K562 (cell line): ENCODE measurements at regions not wholly inside any gene's neighbourhood (a gene's known extent, or its start where the extent isn't known, plus 50 kb on each side); places are given as distances from the start of the nearest gene placed in this dataset.

Source experiments
- ATAC-seq: fragments of 200-7000 bp; cut with Tn5 transposase; 3 replicates; pipeline ENCODE4 v1.9.1; 2020; ENCODE audit warnings: moderate library complexity
- BruUV-seq: library from RNA; stranded (reverse); fragments of 400-500 nt; replicated peaks from 2 replicates; lab custom pipeline; 2021; lab: Mats Ljungman, UMichigan
- CTCF ChIA-PET: fragments of 300-600 bp; formaldehyde crosslinking; extraction: SDS; loops from one replicate; lab custom pipeline; 2021; ENCODE audit warnings: low intra/inter-chr PET ratio; lab: Yijun Ruan, JAX
- POLR2A ChIA-PET: fragments of 300-600, 350-650 bp; sonication (Branson Sonifier 250); formaldehyde crosslinking; extraction: SDS; loops from one replicate; lab custom pipeline; 2021; ENCODE audit warnings: antibody characterized with exemption, inconsistent platforms; lab: Yijun Ruan, JAX
- DNase-seq, 4 experiments: peaks; one replicate each; pipeline versions ENCODE4 v3.0.0 to v3.0.0-alpha.2; 2011 to 2018; ENCODE audit warnings: low spot score in 3 of 4, mixed read lengths in 3 of 4; ENCODE audit errors: extremely low read depth in 1 of 4
- FAIRE-seq: peaks from 2 replicates; lab custom pipeline; 2011; peaks lifted over from hg19 to GRCh38; lab: Jason Lieb, UNC
- H2AFZ ChIP-seq: 2 replicates; pipeline ENCODE4 v1.6.0; 2011; ENCODE audit warnings: low read depth, low read length, control low read depth, inconsistent platforms
- H3K27ac ChIP-seq: fragments of 200-600 bp; 3 replicates; pipeline ENCODE4 v1.8.0; 2011; ENCODE audit warnings: low read depth, mild to moderate bottlenecking, control low read depth, inconsistent platforms, low read length, moderate library complexity, mixed read lengths; ENCODE audit errors: extremely low read depth
- H3K27me3 ChIP-seq, 2 experiments: fragments of 300-600 bp in 1 of 2; 2 replicates in 1 of 2; 3 replicates in 1 of 2; pipeline versions ENCODE4 v1.6.0 to v1.8.0; 2011; ENCODE audit warnings: inconsistent platforms in 2 of 2, low read length in 2 of 2, mild to moderate bottlenecking in 1 of 2, mixed read lengths in 1 of 2, moderate library complexity in 1 of 2; ENCODE audit not compliant: control insufficient read depth in 2 of 2, insufficient read depth in 2 of 2
- H3K36me3 ChIP-seq: fragments of 300-600 bp; 3 replicates; pipeline ENCODE4 v1.8.0; 2011; ENCODE audit warnings: mild to moderate bottlenecking, low read length, inconsistent platforms; ENCODE audit not compliant: control insufficient read depth, insufficient read depth
- H3K4me1 ChIP-seq, 2 experiments: fragments of 200-600 bp in 1 of 2; replicated peaks in 1 of 2; 2 replicates in 1 of 2; 3 replicates in 1 of 2; pipeline versions ENCODE4 v1.5.1 to v1.8.0; 2011; ENCODE audit warnings: inconsistent platforms in 2 of 2, low read length in 2 of 2, mild to moderate bottlenecking in 1 of 2, mixed read lengths in 1 of 2, moderate library complexity in 1 of 2; ENCODE audit not compliant: control insufficient read depth in 2 of 2, insufficient read depth in 2 of 2
- H3K4me2 ChIP-seq: 2 replicates; pipeline ENCODE4 v1.6.1; 2011; ENCODE audit warnings: low read length, control low read depth, inconsistent platforms, mixed read lengths; ENCODE audit not compliant: insufficient read depth
- H3K4me3 ChIP-seq: fragments of 200-600 bp; sonication (generic), shearing (Covaris generic); 2 replicates; pipeline ENCODE4 v1.5.1; 2016; ENCODE audit warnings: control low read depth, inconsistent platforms
- H3K79me2 ChIP-seq: fragments of 200-600 bp; 3 replicates; pipeline ENCODE4 v1.8.0; 2011; ENCODE audit warnings: low read length, inconsistent platforms; ENCODE audit not compliant: control insufficient read depth, insufficient read depth
- H3K9ac ChIP-seq, 2 experiments: 2 replicates each; pipeline versions ENCODE4 v1.6.0 to v1.6.1; 2011; ENCODE audit warnings: low read depth in 2 of 2, low read length in 2 of 2, control low read depth in 1 of 2, inconsistent platforms in 1 of 2, mild to moderate bottlenecking in 1 of 2, mixed read lengths in 1 of 2; ENCODE audit not compliant: insufficient read depth in 1 of 2
- H3K9me1 ChIP-seq: one replicate; pipeline ENCODE4 v1.6.0; 2011; ENCODE audit warnings: inconsistent platforms, mild to moderate bottlenecking, low read length, moderate library complexity; ENCODE audit not compliant: control insufficient read depth, insufficient read depth
- H3K9me3 ChIP-seq: replicated peaks from 2 replicates; pipeline ENCODE4 v1.5.1; 2011; ENCODE audit warnings: low read depth, low read length, inconsistent platforms; ENCODE audit not compliant: control insufficient read depth, insufficient read depth
- H4K20me1 ChIP-seq: replicated peaks from 2 replicates; pipeline ENCODE4 v1.6.1; 2011; ENCODE audit warnings: low read length, inconsistent platforms, mixed read lengths; ENCODE audit not compliant: control insufficient read depth, insufficient read depth
- BCL6 ChIP-seq: fragments of 250-450 bp; sonication (Bioruptor Pico); IDR thresholded peaks from 2 replicates; pipeline ENCODE4 v1.4.0; 2020
- CBX1 ChIP-seq: sonication (generic); IDR thresholded peaks from 2 replicates; pipeline ENCODE4 v1.6.1; 2016; ENCODE audit warnings: antibody characterized with exemption, low read depth, mild to moderate bottlenecking
- CBX3 ChIP-seq, 2 experiments: IDR thresholded peaks; 1 replicate in 1 of 2; 2 replicates in 1 of 2; pipeline ENCODE4 v1.6.1; 2012; ENCODE audit warnings: inconsistent platforms in 2 of 2, low read length in 2 of 2, borderline replicate concordance in 1 of 2, control low read depth in 1 of 2
- CTBP1 ChIP-seq: fragments of 450-650 bp; IDR thresholded peaks from 2 replicates; pipeline ENCODE4 v1.6.1; 2016; ENCODE audit warnings: borderline replicate concordance
- GABPA ChIP-seq: fragments of 200-800 bp; sonication (Bioruptor generic); conservative IDR thresholded peaks from 2 replicates; pipeline ENCODE4 v1.6.1; 2016; ENCODE audit warnings: low read depth, missing genetic modification characterization, missing compliant biosample characterization
- GTF2B ChIP-seq: IDR thresholded peaks from 2 replicates; pipeline ENCODE4 v1.6.1; 2011; ENCODE audit not compliant: insufficient read length; ENCODE audit errors: extremely low read depth
- HDAC8 ChIP-seq: fragments of 450-650 bp; IDR thresholded peaks from 2 replicates; pipeline ENCODE4 v1.6.1; 2016; ENCODE audit warnings: mild to moderate bottlenecking, missing genetic modification characterization, moderate library complexity, missing compliant biosample characterization
- HNRNPL ChIP-seq: fragments of 200-400 bp; formaldehyde crosslinking; IDR thresholded peaks from 2 replicates; pipeline ENCODE4 v1.6.1; 2017; ENCODE audit warnings: low read depth, mild to moderate bottlenecking, low read length
- KDM5B ChIP-seq: fragments of 200-600 bp; sonication (generic); IDR thresholded peaks from 2 replicates; pipeline ENCODE4 v1.6.1; 2012; ENCODE audit warnings: low read depth, mild to moderate bottlenecking, moderate library complexity, low read length, control low read depth, inconsistent platforms; ENCODE audit not compliant: insufficient replicate concordance
- MAX ChIP-seq: sonication (generic); formaldehyde crosslinking; IDR thresholded peaks from 2 replicates; pipeline ENCODE4 v1.9.0; 2022; ENCODE audit warnings: mild to moderate bottlenecking, missing genetic modification reagents
- POLR2B ChIP-seq: fragments of 450-650 bp; IDR thresholded peaks from 2 replicates; pipeline ENCODE4 v1.6.1; 2018; ENCODE audit warnings: low read depth; ENCODE audit not compliant: partially characterized antibody
- RBFOX2 ChIP-seq: fragments of 200-400 bp; formaldehyde crosslinking; IDR thresholded peaks from 2 replicates; pipeline ENCODE4 v1.6.1; 2017; ENCODE audit warnings: low read depth, mild to moderate bottlenecking, low read length, moderate library complexity
- ZBTB12 ChIP-seq: fragments of 250-450 bp; sonication (Bioruptor Pico); IDR thresholded peaks from 2 replicates; pipeline ENCODE4 v1.4.0; 2020
- ZBTB7A ChIP-seq: IDR thresholded peaks from 2 replicates; pipeline ENCODE4 v1.6.1; 2011; ENCODE audit warnings: low read depth, mild to moderate bottlenecking, low read length, moderate library complexity, borderline replicate concordance; ENCODE audit not compliant: control insufficient read depth
- ZKSCAN8 ChIP-seq: fragments of 200-800 bp; sonication (Bioruptor generic); IDR thresholded peaks from 2 replicates; pipeline ENCODE4 v1.6.1; 2016; ENCODE audit warnings: missing genetic modification characterization, missing compliant biosample characterization
- WGBS: fragments of 100-300 bp; shearing (Covaris generic); methylation state at CpG from one replicate; pipeline ENCODE4 v1.1.6; 2016; ENCODE audit warnings: low coverage, mixed read lengths; ENCODE audit not compliant: insufficient coverage; ENCODE audit errors: missing lambda C conversion rate; 5-methylcytosine and 5-hydroxymethylcytosine counted together
- in situ Hi-C: fragments of 300-500 bp; cut with MboI; formaldehyde crosslinking; loops from 4 replicates; pipeline ENCODE4 v1.15.0; 2018; ENCODE audit warnings: inconsistent platforms, mixed read lengths
- intact Hi-C: fragments of 100-400 bp; cut with micrococcal nuclease; formaldehyde crosslinking; loops from 2 replicates; pipeline ENCODE4 v1.14.2; 2022

GRCh38 chr7:51635775-51636174, 319.2 kb upstream of the COBL start:
- no peak overlapping the region for H3K9ac ChIP-seq
- H3K27ac ChIP-seq, result no peak overlapping the region
- H4K20me1 ChIP-seq, result no peaks in the 10 kb centered on the region
- intact Hi-C loops (no loop called here), in situ Hi-C loops (no loop called here)
- no peak overlapping the region for H3K4me3 ChIP-seq
- no peaks in the 10 kb centered on the region for H3K9me3 ChIP-seq
- ATAC-seq (no peak), FAIRE-seq (no peak), DNase-seq (no peak)
- no TSS peak for BruUV-seq
- POLR2A ChIA-PET, result no interaction called here
- H3K4me1 ChIP-seq, result no peaks in the 10 kb centered on the region
- TF ChIP-seq ZBTB12, result no peak
- no peak for TF ChIP-seq GABPA (tag)
- no peak for TF ChIP-seq HNRNPL
- TF ChIP-seq ZKSCAN8, result no peak
- TF ChIP-seq BCL6 (CRISPR knock-in tag), result no peak
- no peak for TF ChIP-seq CTBP1
- TF ChIP-seq CBX1, result no peak
- TF ChIP-seq HDAC8 (tag), result no peak
- no peak for TF ChIP-seq CBX3 (IDR thresholded peaks at IDR 0.05; ENCODE audit: borderline replicate concordance in 1 of 2, low read length in 2 of 2)
- TF ChIP-seq ZBTB7A, result no peak
- TF ChIP-seq MAX, result no peak
- no peak for TF ChIP-seq KDM5B
- TF ChIP-seq GTF2B, result no peak
- TF ChIP-seq RBFOX2, result no peak
- TF ChIP-seq POLR2B, result no peak
- TF ChIP-seq, all 486 proteins: peak for 0
- Histone ChIP-seq H3K36me3 (no peaks in the 10 kb centered on the region), H3K9me1 (no peaks in the 10 kb centered on the region), H3K4me2 (no peak overlapping the region), H3K27me3 (no peaks in the 10 kb centered on the region), H3K79me2 (no peaks in the 10 kb centered on the region), H2AFZ (no peak overlapping the region)
- 1% methylated on average over 5 of the region's 5 CpGs for WGBS
- CTCF ChIA-PET, result no interaction called here
